ENCODE measurements at regions not wholly inside any gene's neighbourhood (a gene's known extent, or its start where the extent isn't known, plus 50 kb on each side); places are given as distances from the start of the nearest gene placed in this dataset.

GRCh38 chr5:124398460-124398859 lies 348.0 kb downstream of the ZNF608 start:
- ATAC-seq: peak; percentile 45; the same call in 2 of the 3 replicates
- TF ChIP-seq ISL1 (CRISPR knock-in tag; IDR thresholded peaks at IDR 0.05): no peak
- no peak for TF ChIP-seq ZNF565 (CRISPR knock-in tag; conservative IDR thresholded peaks at IDR 0.05; ENCODE audit: low read depth)
- TF ChIP-seq, protein P1, sequence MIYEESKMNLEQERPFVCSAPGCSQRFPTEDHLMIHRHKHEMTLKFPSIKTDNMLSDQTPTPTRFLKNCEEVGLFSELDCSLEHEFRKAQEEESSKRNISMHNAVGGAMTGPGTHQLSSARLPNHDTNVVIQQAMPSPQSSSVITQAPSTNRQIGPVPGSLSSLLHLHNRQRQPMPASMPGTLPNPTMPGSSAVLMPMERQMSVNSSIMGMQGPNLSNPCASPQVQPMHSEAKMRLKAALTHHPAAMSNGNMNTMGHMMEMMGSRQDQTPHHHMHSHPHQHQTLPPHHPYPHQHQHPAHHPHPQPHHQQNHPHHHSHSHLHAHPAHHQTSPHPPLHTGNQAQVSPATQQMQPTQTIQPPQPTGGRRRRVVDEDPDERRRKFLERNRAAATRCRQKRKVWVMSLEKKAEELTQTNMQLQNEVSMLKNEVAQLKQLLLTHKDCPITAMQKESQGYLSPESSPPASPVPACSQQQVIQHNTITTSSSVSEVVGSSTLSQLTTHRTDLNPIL (CRISPR knock-in tag; IDR thresholded peaks at IDR 0.05; ENCODE audit: low read depth): no peak
- peak; percentile 77; the same call in 1 of the 2 replicates for TF ChIP-seq TSHZ2 (CRISPR knock-in tag; IDR thresholded peaks at IDR 0.05)
- TF ChIP-seq TCF4 (CRISPR knock-in tag; IDR thresholded peaks at IDR 0.05; ENCODE audit: borderline replicate concordance): peak; percentile 90

- ATAC-seq: no peak
- TF ChIP-seq TCF4 (CRISPR knock-in tag; IDR thresholded peaks at IDR 0.05; ENCODE audit: borderline replicate concordance): no peak
- TF ChIP-seq, protein P2, sequence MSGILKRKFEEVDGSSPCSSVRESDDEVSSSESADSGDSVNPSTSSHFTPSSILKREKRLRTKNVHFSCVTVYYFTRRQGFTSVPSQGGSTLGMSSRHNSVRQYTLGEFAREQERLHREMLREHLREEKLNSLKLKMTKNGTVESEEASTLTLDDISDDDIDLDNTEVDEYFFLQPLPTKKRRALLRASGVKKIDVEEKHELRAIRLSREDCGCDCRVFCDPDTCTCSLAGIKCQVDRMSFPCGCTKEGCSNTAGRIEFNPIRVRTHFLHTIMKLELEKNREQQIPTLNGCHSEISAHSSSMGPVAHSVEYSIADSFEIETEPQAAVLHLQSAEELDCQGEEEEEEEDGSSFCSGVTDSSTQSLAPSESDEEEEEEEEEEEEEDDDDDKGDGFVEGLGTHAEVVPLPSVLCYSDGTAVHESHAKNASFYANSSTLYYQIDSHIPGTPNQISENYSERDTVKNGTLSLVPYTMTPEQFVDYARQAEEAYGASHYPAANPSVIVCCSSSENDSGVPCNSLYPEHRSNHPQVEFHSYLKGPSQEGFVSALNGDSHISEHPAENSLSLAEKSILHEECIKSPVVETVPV (CRISPR knock-in tag; IDR thresholded peaks at IDR 0.05): no peak
- no peak for TF ChIP-seq ZFP3 (CRISPR knock-in tag; IDR thresholded peaks at IDR 0.05)
- no peak for TF ChIP-seq ESRRG (CRISPR knock-in tag; IDR thresholded peaks at IDR 0.05)
- TF ChIP-seq CSDC2 (CRISPR knock-in tag; IDR thresholded peaks at IDR 0.05): no peak
- TF ChIP-seq PPARA (CRISPR knock-in tag; IDR thresholded peaks at IDR 0.05; ENCODE audit: borderline replicate concordance): no peak
- TF ChIP-seq ZFP30 (CRISPR knock-in tag; IDR thresholded peaks at IDR 0.05): no peak
- TF ChIP-seq GLIS3 (CRISPR knock-in tag; IDR thresholded peaks at IDR 0.05): no peak
- no peak for TF ChIP-seq RARB (CRISPR knock-in tag; IDR thresholded peaks at IDR 0.05)
- TF ChIP-seq BACH2 (CRISPR knock-in tag; IDR thresholded peaks at IDR 0.05; ENCODE audit: borderline replicate concordance): no peak
- no peak for TF ChIP-seq PATZ1 (CRISPR knock-in tag; IDR thresholded peaks at IDR 0.05; ENCODE audit: borderline replicate concordance)
- no peak for TF ChIP-seq SNAI2 (CRISPR knock-in tag; IDR thresholded peaks at IDR 0.05)
- TF ChIP-seq TSHZ2 (CRISPR knock-in tag; IDR thresholded peaks at IDR 0.05): no peak
Measured at GRCh38 chr5:124397317-124397716, 349.1 kb downstream of the ZNF608 start.

- no peak for ATAC-seq
- TF ChIP-seq, protein P3, sequence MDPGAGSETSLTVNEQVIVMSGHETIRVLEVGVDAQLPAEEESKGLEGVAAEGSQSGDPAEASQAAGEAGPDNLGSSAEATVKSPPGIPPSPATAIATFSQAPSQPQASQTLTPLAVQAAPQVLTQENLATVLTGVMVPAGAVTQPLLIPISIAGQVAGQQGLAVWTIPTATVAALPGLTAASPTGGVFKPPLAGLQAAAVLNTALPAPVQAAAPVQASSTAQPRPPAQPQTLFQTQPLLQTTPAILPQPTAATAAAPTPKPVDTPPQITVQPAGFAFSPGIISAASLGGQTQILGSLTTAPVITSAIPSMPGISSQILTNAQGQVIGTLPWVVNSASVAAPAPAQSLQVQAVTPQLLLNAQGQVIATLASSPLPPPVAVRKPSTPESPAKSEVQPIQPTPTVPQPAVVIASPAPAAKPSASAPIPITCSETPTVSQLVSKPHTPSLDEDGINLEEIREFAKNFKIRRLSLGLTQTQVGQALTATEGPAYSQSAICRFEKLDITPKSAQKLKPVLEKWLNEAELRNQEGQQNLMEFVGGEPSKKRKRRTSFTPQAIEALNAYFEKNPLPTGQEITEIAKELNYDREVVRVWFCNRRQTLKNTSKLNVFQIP (CRISPR knock-in tag; IDR thresholded peaks at IDR 0.05; ENCODE audit: borderline replicate concordance, low read depth): no peak
- TF ChIP-seq, protein P2 (CRISPR knock-in tag; IDR thresholded peaks at IDR 0.05): no peak
- TF ChIP-seq SNAI2 (CRISPR knock-in tag; IDR thresholded peaks at IDR 0.05): no peak
- TF ChIP-seq ESRRG (CRISPR knock-in tag; IDR thresholded peaks at IDR 0.05): no peak
- no peak for TF ChIP-seq OSR1 (CRISPR knock-in tag; IDR thresholded peaks at IDR 0.05)
- TF ChIP-seq PPARA (CRISPR knock-in tag; IDR thresholded peaks at IDR 0.05; ENCODE audit: borderline replicate concordance): no peak
- no peak for TF ChIP-seq ZNF565 (CRISPR knock-in tag; conservative IDR thresholded peaks at IDR 0.05; ENCODE audit: low read depth)
- TF ChIP-seq TSHZ2 (CRISPR knock-in tag; IDR thresholded peaks at IDR 0.05): no peak
- TF ChIP-seq ARNTL (CRISPR knock-in tag; IDR thresholded peaks at IDR 0.05; ENCODE audit: borderline replicate concordance, low read depth): no peak
- no peak for TF ChIP-seq ISL1 (CRISPR knock-in tag; IDR thresholded peaks at IDR 0.05)
Measured at GRCh38 chr5:124395926-124396325, 350.5 kb downstream of the ZNF608 start.
